GM08714 (cell line): ENCODE measurements at regions not wholly inside any gene's neighbourhood (a gene's known extent, or its start where the extent isn't known, plus 50 kb on each side); places are given as distances from the start of the nearest gene placed in this dataset.
"Not testable (repeated sequence)": the region's sequence is repeated elsewhere in the genome, so short reads cannot be mapped to it uniquely, and the experiment has no call there.

Experiments used
- H3K4me3 ChIP-seq: fragments of 200-500 bp; sonication (Bioruptor generic); 2 replicates; pipeline ENCODE4 v1.5.1; 2014; ENCODE audit warnings: mild to moderate bottlenecking, low read length, inconsistent platforms
- ZNF274 ChIP-seq: IDR thresholded peaks from 2 replicates; pipeline ENCODE4 v1.6.1; 2012; ENCODE audit warnings: mild to moderate bottlenecking, low read depth, low read length

DNA sequence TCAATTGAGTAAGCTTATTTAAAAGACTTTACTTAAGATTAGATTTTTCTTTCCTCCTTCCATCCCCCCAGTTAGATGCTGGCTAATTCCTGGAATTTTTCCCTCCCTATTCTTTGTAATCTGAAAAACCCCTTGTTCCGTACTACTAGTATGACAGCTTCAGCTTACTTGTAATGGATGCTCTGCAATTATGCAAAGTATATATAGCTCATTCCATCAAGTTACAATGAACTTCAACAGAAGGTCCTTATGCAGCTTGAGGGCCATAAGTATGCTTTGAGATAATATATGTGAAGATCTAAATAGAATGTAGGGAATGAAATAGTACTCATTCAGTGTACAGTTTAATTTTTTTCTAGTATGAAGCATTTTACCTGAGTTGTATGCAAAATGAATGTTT, 398.3 kb upstream of the NAALADL2 start:
- TF ChIP-seq ZNF274: no peak
- no peak overlapping the region for H3K4me3 ChIP-seq

DNA sequence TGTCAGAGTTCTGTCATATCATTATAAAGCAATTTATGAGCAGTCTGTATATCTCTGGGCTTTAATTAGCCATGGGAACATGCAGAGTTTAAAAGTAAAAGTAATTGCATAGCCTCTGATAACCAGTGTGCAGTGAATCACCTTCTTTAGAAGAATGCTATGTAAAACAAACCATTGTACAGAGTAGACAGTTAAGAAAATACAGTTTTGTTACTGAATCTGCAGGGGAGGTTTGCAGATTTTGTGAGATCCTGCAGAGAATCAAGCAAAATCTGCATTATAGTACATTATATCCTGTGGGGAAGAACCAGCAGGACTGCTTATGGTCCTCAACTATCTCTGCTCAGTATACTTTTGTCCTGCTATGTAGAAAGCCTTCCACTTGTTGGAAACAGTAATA, 396.2 kb upstream of the NAALADL2 start:
- H3K4me3 ChIP-seq: no peak overlapping the region
- TF ChIP-seq ZNF274: no peak

DNA sequence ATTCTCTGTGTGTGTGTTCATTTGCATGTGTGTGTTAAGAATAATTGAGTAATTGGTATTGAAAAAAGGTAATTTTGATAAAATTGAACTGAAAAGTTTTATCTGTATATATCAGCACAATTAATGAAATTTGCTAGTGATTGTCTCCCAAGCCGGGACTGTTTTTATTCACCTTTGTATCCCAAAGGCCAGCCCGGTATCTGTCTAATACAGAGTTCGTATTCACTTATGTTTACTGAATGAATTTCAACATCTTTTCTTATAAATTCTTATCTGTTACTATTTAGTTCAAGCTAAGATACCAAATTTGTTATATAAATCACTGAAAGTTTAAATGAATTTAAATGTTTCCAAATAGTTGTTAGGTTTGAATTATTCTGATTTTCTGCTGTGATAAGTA, 394.0 kb upstream of the NAALADL2 start:
- TF ChIP-seq ZNF274: no peak
- no peak overlapping the region for H3K4me3 ChIP-seq

DNA sequence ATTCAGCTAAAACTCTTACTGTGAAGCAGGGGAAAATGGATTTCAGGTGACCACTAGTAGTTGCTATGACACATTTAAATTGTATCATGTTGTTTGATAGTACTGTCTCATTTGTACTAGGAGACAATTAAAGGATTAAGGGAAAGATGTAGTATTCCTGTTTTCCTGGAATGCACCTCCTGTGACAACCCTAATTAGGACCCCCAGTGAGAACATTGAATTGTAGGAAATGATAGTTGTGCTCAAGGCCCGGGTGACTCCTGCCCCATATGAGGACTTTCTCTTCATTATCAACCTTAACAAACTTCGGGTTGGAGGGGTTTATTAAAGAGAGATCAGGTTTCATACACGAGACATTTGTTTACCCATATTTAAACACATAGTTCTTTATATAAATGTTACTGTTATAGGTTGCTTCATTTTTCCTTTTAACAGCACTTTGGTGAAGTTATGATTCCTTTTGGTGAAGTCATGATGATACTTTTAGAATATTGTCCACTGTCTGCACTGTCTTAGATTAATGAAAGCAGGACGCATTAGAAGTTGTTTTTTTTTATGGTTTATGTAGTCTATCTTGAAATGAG, 392.6 kb upstream of the NAALADL2 start:
- no peak for TF ChIP-seq ZNF274
- no peak overlapping the region for H3K4me3 ChIP-seq

DNA sequence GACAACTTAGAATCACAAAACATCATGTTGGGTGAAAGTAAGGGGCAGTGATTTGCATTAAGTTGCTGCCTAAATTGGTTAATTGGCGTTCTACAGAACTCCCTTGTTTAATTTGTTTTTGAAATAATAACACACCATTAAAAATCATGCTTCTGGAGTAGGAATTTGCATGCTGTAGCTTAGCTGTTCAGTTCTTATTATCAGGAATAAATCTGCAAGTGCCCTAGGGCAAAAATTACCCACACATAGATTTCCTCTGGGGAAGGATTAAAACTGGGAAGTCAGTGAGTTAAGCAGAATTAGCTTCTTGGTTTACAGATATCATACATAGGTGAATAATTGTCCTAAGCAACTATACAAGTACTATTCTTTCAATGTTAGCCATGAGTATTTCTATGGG, 381.6 kb upstream of the NAALADL2 start:
- TF ChIP-seq ZNF274: no peak
- no peak overlapping the region for H3K4me3 ChIP-seq

DNA sequence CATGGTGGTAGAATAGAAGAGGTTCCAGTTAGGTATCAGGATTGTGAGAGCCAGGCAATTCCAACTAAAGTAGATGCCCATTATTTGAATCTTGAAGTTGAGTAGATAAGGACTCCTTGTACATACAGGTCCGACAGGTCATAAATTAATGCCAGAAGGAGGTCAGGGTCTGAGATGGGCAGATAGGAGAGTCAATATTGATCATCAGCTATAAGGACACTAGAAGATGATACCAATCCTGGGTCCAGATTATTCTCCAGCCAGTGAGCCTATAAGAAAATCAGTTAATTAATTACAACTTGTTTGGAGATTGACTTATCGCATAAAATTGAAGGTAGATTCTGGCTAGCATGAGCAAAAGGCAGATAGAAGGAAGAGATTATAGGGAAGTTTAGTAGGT, 378.4 kb upstream of the NAALADL2 start:
- no peak for TF ChIP-seq ZNF274
- H3K4me3 ChIP-seq: no peak overlapping the region

DNA sequence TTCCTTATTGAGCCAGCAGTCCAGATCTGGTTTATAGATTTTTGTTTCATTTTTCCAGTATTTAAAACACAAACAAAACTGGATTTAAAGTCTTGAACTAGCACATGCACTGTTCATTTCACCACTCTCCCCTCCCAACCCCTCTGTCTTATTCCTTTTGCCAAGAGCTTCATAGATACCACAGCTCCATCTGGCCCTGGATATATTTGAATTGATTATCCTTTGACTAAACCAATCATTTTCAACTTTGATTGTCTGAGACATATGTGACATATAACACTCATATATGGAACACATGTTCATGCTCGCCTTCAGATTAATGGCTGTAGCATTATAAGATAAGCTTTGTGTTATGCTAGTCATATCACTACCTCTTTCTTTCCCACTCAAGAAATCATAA, 376.6 kb upstream of the NAALADL2 start:
- H3K4me3 ChIP-seq: no peak overlapping the region

DNA sequence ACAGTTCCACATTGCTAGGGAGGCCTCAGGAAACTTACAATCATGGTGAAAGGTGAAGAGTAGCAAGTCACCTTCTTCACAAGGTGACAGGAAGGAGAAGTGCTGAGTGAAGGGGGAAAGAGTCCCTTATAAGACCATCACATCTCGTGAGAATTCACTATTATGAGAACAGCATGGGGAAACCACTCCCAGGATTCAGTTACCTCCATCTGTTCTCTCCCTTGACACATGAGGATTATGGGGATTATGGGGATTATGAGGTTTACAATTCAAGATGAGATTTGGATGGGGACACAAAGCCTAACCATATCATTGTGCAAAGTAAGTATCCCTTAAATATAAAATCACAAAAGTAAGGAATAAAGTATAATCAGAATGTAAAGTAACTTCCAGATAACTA, 375.9 kb upstream of the NAALADL2 start:
- H3K4me3 ChIP-seq: no peak overlapping the region
- no peak for TF ChIP-seq ZNF274

More for the DNA sequence above, 376.6 kb upstream of the NAALADL2 start:
- TF ChIP-seq ZNF274: no peak

DNA sequence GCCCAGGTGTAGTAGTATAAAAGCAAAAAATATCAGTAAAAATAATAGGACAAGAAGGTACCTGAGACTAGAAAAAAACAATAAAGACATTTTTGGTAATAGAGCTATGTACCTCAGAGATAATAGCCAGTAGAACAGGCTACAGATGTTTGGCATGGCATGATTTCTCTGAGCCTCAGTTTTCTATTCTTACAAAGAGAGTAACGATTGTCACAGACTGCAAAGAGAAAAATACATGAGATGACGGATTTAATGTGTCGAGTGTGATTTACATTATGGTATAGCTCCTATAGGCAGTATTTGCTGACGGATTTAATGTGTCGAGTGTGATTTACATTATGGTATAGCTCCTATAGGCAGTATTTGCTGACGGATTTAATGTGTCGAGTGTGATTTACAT, 375.3 kb upstream of the NAALADL2 start:
- H3K4me3 ChIP-seq: not testable (repeated sequence)

DNA sequence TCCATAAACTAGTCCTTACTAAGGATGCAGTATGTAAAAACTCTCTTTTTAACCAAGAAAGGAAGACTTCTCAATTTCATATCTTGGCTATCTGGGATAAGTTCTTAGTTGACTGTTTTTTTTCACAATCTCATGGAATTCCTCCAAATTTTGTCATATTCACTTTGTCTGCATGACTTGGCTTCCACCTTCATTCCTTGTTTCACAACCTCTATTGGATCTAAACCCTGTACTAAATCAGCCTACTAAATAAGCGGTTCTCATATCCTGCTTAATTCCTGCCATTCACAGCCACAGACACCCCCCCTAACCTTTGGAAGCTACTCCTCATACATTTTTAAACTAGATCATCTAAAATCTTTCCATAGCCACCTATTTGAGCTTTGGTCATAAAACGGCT, 370.6 kb upstream of the NAALADL2 start:
- no peak overlapping the region for H3K4me3 ChIP-seq

DNA sequence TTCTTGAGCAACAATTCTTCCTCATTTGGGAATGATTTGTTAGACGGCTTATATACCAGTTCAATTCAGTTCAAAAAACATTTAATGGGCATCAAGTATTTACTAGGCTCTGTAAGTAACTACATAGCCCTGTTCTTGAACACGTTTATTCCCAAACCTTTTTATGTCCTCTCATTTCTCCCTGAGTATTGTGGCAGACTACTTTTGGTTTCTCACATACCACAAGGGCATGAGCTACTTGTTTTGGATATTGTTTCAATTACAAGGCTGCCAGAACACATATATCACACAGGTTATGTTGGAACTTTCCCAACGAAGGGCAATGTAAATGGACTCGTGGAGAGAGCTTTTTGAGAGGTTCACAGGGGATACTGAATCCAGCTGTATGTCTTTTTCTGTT, 363.8 kb upstream of the NAALADL2 start:
- H3K4me3 ChIP-seq: no peak overlapping the region
- no peak for TF ChIP-seq ZNF274

More for the DNA sequence above, 370.6 kb upstream of the NAALADL2 start:
- TF ChIP-seq ZNF274: no peak

DNA sequence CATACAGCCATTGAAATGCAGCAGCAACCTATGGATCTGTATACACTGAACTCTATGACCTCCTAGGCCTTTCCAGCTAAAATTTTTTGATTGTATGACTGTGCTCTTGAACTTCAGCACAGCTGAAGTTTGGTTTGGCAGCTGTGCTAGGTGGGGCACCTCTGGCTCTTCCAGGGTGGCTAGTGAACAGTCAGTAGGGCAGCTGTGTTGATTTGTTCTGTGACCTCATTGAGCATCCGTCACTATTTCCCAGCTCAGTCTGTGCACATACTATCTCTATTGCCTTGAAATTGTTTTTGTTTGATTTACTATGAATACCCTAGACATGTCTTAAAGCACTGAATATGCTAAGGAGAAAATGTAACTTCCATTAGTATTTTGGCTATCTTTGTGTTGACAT, 363.2 kb upstream of the NAALADL2 start:
- H3K4me3 ChIP-seq: no peak overlapping the region
- no peak for TF ChIP-seq ZNF274

DNA sequence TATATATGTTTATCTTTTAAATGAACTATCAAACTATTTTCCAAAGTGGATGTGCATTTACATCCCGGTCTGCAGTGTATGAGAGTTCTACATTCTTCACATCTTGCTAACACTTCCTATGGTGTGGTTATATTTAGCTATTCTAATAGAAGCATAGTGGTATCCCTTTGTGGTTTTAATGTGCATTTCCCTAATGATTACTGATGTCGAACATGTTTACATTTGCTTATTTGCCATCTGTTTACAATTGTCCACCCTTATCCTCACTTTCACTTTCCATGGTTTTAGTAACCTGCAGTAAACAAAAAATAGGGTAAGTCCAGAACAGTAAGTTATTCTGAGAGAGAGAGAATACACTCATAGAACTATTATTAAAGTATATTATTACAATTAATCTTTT, 360.5 kb upstream of the NAALADL2 start:
- TF ChIP-seq ZNF274: no peak
- H3K4me3 ChIP-seq: no peak overlapping the region

DNA sequence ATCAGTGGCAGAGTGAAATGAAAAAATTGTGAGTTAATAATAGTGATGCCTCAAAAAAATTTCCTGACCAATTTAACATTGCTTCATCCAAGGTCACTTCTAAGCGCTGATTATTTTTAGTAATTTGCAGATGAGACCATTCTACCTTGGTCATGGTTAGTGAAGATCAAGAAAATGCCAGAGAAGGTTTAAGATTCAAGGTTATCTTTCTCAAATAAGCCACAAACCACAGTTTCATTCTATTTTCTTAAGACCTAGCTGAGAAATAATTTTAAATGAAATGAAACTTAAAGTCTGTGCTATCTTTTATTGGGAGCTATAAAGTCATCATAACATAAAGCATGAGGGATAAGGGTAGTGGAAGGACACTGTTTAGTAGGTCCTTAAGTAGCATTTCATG, 353.9 kb upstream of the NAALADL2 start:
- no peak for TF ChIP-seq ZNF274
- H3K4me3 ChIP-seq: no peak overlapping the region

DNA sequence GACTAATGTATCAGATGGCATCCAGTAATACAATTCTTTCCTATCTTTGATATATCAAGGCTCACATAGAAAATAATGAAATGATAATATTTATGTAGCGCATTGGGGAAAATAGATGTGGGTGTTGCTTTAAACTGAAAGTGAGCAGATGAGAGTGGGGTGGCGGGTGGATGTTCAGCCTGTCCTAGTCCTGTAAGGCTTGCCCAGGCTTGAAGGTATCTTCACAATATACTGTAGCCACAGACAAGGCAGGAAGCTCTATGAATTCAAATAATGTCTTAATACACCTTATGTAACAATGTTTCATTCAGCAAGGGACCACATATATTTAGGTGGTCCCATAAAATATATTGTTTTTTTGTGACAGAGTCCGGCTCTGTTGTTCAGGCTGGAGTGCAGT, 334.9 kb upstream of the NAALADL2 start:
- TF ChIP-seq ZNF274: no peak

DNA sequence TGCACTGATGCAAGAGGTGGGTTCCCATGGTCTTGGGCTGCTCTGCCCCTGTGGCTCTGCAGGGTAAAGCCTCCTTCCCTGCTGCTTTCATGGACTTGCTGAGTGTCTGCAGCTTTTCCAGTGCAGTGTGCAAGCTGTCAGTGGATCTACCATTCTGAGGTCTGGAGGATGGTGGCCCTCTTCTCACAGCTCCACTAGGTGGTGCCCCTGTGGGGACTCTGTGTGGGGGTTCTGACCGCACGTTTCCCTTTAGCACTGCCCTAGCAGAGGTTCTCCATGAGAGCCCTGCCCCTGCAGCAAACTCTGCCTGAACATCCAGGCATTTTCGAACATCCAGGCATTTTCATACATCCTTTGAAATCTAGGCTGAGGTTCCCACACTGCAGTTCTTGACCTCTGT, 329.8 kb upstream of the NAALADL2 start:
- no peak overlapping the region for H3K4me3 ChIP-seq
- TF ChIP-seq ZNF274: no peak

More for the DNA sequence above, 334.9 kb upstream of the NAALADL2 start:
- H3K4me3 ChIP-seq: no peak overlapping the region

DNA sequence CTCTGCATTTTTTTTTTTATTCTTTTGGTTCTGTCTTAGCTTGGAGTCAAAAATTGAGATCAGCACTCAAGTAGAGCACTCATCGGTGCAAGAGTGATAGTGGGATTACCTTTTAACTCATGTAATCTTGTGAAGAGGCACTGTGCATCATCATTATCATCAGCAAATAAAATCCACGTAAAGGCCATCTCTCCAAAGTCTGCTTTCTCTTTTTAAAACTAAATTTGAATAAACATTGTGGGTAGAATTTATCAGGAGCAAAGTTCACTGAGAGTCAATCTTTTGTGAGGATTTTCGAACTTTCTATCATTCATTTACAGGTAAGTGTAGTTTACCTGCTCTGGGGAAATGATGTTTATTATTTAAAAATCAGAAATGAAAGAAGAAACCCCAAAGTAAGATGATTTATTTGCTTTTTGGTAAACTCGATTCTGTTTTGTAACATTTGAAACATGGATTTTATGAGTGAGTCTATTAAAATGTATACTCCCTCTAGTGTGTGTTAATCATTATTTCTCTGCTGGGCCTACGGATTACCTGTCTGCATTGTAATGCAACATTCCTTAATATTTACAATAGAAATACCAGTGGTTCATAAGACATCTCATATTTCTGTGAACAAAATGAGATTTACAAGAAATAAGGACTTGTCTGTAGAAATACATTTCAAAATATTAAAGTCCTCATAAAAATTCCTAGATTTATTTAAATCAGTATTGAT, 327.7 kb upstream of the NAALADL2 start:
- no peak overlapping the region for H3K4me3 ChIP-seq
- TF ChIP-seq ZNF274: no peak
